Naive thymus-derived CD4-positive, alpha-beta T cell (primary cell): ENCODE measurements at regions not wholly inside any gene's neighbourhood (a gene's known extent, or its start where the extent isn't known, plus 50 kb on each side); places are given as distances from the start of the nearest gene placed in this dataset.
A peak's percentile ranks its signal among the peaks of the same experiment; 100 is the strongest.
"Not testable (repeated sequence)": the region's sequence is repeated elsewhere in the genome, so short reads cannot be mapped to it uniquely, and the experiment has no call there.

Experiments used
- ATAC-seq: fragments of 150-1000 bp; cut with Tn5 transposase; 2 replicates; pipeline ENCODE4 v1.10.0; 2021; ENCODE audit warnings: mild to moderate bottlenecking, moderate library complexity
- CTCF ChIA-PET: fragments of 350-600 bp; sonication (Branson Sonifier 250); formaldehyde crosslinking; loops from one replicate; lab custom pipeline; 2021; ENCODE audit warnings: antibody characterized with exemption; lab: Charles Lee
- POLR2A ChIA-PET: fragments of 350-600 bp; sonication (Branson Sonifier 250); formaldehyde crosslinking; loops from one replicate; lab custom pipeline; 2021; ENCODE audit warnings: antibody characterized with exemption, inconsistent platforms; lab: Charles Lee
- DNase-seq, 9 donors: peaks; one replicate each; pipeline versions ENCODE4 v3.0.0 to v3.0.0-alpha.2; 2020 to 2022; ENCODE audit warnings: mixed read lengths in 1 of 9
- H3K27ac ChIP-seq: one replicate; pipeline ENCODE4 v1.7.0; 2013; ENCODE audit warnings: mild to moderate bottlenecking, low read depth, low read length, moderate library complexity
- H3K27me3 ChIP-seq, 2 donors: one replicate each; pipeline ENCODE4 v1.7.0; 2013; ENCODE audit warnings: low read length in 2 of 2, mild to moderate bottlenecking in 2 of 2, moderate library complexity in 2 of 2; ENCODE audit not compliant: control insufficient read depth in 2 of 2, insufficient read depth in 2 of 2
- H3K36me3 ChIP-seq, 3 experiments: 1 replicate in 2 of 3; 2 replicates in 1 of 3; pipeline ENCODE4 v1.7.0; 2013; ENCODE audit warnings: low read length in 3 of 3, mild to moderate bottlenecking in 3 of 3, moderate library complexity in 1 of 3; ENCODE audit not compliant: insufficient read depth in 3 of 3, control insufficient read depth in 2 of 3
- H3K4me1 ChIP-seq, 2 donors: one replicate each; pipeline ENCODE4 v1.7.0; 2013; ENCODE audit warnings: low read length in 2 of 2, mild to moderate bottlenecking in 2 of 2, moderate library complexity in 1 of 2; ENCODE audit not compliant: control insufficient read depth in 2 of 2, insufficient read depth in 2 of 2
- H3K4me3 ChIP-seq: 2 replicates; pipeline ENCODE4 v1.7.0; 2013; ENCODE audit warnings: mild to moderate bottlenecking, low read length
- H3K9me3 ChIP-seq, 3 experiments: 1 replicate in 2 of 3; 2 replicates in 1 of 3; pipeline ENCODE4 v1.7.0; 2013; ENCODE audit warnings: low read length in 3 of 3; ENCODE audit not compliant: control insufficient read depth in 2 of 3
- H3K27ac Mint-ChIP-seq, 9 donors: one replicate each; pipeline ENCODE4 v1.8.0; 2020 to 2022; ENCODE audit warnings: mixed read lengths in 9 of 9, mild to moderate bottlenecking in 8 of 9, moderate library complexity in 5 of 9, inconsistent platforms in 2 of 9
- H3K27me3 Mint-ChIP-seq, 5 donors: one replicate each; pipeline ENCODE4 v1.8.0; 2021 to 2022; ENCODE audit warnings: mixed read lengths in 5 of 5, mild to moderate bottlenecking in 1 of 5
- H3K36me3 Mint-ChIP-seq, 5 donors: one replicate each; pipeline ENCODE4 v1.8.0; 2020 to 2022; ENCODE audit warnings: mixed read lengths in 5 of 5, mild to moderate bottlenecking in 3 of 5, inconsistent platforms in 1 of 5
- H3K4me1 Mint-ChIP-seq, 7 donors: one replicate each; pipeline ENCODE4 v1.8.0; 2020 to 2022; ENCODE audit warnings: mixed read lengths in 7 of 7, mild to moderate bottlenecking in 3 of 7, inconsistent platforms in 1 of 7
- H3K4me3 Mint-ChIP-seq, 10 donors: one replicate each; pipeline ENCODE4 v1.8.0; 2020 to 2022; ENCODE audit warnings: mild to moderate bottlenecking in 10 of 10, mixed read lengths in 10 of 10, moderate library complexity in 6 of 10, inconsistent platforms in 2 of 10
- H3K9me3 Mint-ChIP-seq, 11 donors: one replicate each; pipeline ENCODE4 v1.8.0; 2020 to 2022; ENCODE audit warnings: mixed read lengths in 11 of 11, mild to moderate bottlenecking in 4 of 11, inconsistent platforms in 1 of 11, moderate library complexity in 1 of 11
- intact Hi-C, 2 donors: fragments of 100-400 bp; cut with micrococcal nuclease; formaldehyde crosslinking; loops; one replicate each; pipeline ENCODE4 v1.15.1; 2023

GRCh38 chr1:143826162-143826561 lies 145.6 kb downstream of the FAM72C start:
- H3K36me3 ChIP-seq, H3K27me3 ChIP-seq, H3K9me3 Mint-ChIP-seq, intact Hi-C loops, H3K4me3 Mint-ChIP-seq, H3K4me1 Mint-ChIP-seq, H3K27ac ChIP-seq, DNase-seq, POLR2A ChIA-PET, H3K4me3 ChIP-seq, CTCF ChIA-PET, H3K36me3 Mint-ChIP-seq, H3K4me1 ChIP-seq, H3K9me3 ChIP-seq, H3K27me3 Mint-ChIP-seq, H3K27ac Mint-ChIP-seq: not testable (repeated sequence)
- peak; percentile 57 for ATAC-seq

GRCh38 chr1:143824266-143824665 lies 147.5 kb downstream of the FAM72C start:
- H3K27me3 ChIP-seq, H3K4me3 Mint-ChIP-seq, H3K4me1 ChIP-seq, ATAC-seq, H3K4me1 Mint-ChIP-seq, DNase-seq, H3K27ac ChIP-seq, H3K27me3 Mint-ChIP-seq, intact Hi-C loops, H3K4me3 ChIP-seq, H3K27ac Mint-ChIP-seq, H3K9me3 ChIP-seq, POLR2A ChIA-PET, H3K36me3 ChIP-seq, H3K9me3 Mint-ChIP-seq, H3K36me3 Mint-ChIP-seq, CTCF ChIA-PET: not testable (repeated sequence)

GRCh38 chr1:143820058-143820457 lies 151.7 kb downstream of the FAM72C start:
- CTCF ChIA-PET, H3K4me1 ChIP-seq: not testable (repeated sequence)

GRCh38 chr1:143816369-143816768 lies 155.4 kb downstream of the FAM72C start:
- H3K36me3 ChIP-seq, DNase-seq, H3K4me1 Mint-ChIP-seq, H3K27ac ChIP-seq, H3K9me3 ChIP-seq, intact Hi-C loops, H3K4me1 ChIP-seq, ATAC-seq, H3K27ac Mint-ChIP-seq, H3K9me3 Mint-ChIP-seq, CTCF ChIA-PET, H3K27me3 Mint-ChIP-seq, H3K4me3 ChIP-seq, H3K36me3 Mint-ChIP-seq, H3K27me3 ChIP-seq, POLR2A ChIA-PET, H3K4me3 Mint-ChIP-seq: not testable (repeated sequence)

More at GRCh38 chr1:143820058-143820457, 151.7 kb downstream of the FAM72C start:
- H3K4me3 ChIP-seq, H3K36me3 ChIP-seq, H3K36me3 Mint-ChIP-seq, H3K27me3 Mint-ChIP-seq, POLR2A ChIA-PET, H3K4me1 Mint-ChIP-seq, H3K27ac ChIP-seq, intact Hi-C loops, ATAC-seq, H3K4me3 Mint-ChIP-seq, H3K9me3 ChIP-seq, DNase-seq, H3K27me3 ChIP-seq, H3K27ac Mint-ChIP-seq, H3K9me3 Mint-ChIP-seq: not testable (repeated sequence)

GRCh38 chr1:143805374-143805773 lies 166.4 kb downstream of the FAM72C start:
- H3K4me3 ChIP-seq, H3K27me3 Mint-ChIP-seq, H3K27me3 ChIP-seq, ATAC-seq, H3K4me3 Mint-ChIP-seq, H3K9me3 Mint-ChIP-seq, DNase-seq, H3K4me1 Mint-ChIP-seq, H3K36me3 Mint-ChIP-seq, CTCF ChIA-PET, H3K9me3 ChIP-seq, H3K27ac ChIP-seq, POLR2A ChIA-PET, H3K4me1 ChIP-seq, H3K27ac Mint-ChIP-seq, H3K36me3 ChIP-seq, intact Hi-C loops: not testable (repeated sequence)

DNA sequence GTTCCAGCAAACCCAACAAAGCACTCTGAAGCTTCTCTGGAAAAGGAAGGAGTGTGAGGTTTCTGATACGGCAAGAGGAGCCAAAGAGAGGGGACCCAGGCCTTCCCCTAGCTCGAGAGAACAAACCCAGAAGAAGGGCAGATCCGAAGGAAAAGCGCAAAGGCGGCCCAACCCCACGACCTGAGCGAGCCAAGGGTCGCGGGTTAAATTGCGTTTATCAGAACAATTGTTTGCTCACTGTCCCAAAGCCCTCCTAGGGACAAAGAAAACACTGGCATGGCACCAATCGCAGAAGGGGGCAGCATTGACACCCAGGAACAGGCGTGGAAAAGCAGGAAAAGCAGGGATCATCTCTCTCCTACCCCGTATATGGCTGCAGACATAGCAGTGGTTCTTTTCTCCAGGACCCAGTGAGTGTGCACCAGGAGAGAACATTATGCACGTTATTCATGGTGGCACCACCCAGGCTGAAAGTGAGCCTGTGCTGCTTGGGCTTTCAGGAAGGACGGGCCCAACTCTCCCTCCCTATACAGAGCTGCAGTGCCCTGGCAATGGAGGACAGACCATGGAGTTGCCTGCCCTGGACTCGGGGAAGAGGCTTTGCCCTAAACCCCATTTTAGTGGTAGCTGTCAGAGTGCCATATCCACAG lies 167.0 kb downstream of the FAM72C start:
- CTCF ChIA-PET, H3K27me3 ChIP-seq, H3K4me1 Mint-ChIP-seq, H3K36me3 Mint-ChIP-seq, H3K4me3 ChIP-seq, H3K36me3 ChIP-seq, POLR2A ChIA-PET, H3K27ac ChIP-seq, H3K27me3 Mint-ChIP-seq, H3K9me3 Mint-ChIP-seq, ATAC-seq, H3K9me3 ChIP-seq, H3K4me1 ChIP-seq, DNase-seq, H3K27ac Mint-ChIP-seq, intact Hi-C loops: not testable (repeated sequence)
- peak overlapping the region in 1 of 10 donors; percentile 30 for H3K4me3 Mint-ChIP-seq

DNA sequence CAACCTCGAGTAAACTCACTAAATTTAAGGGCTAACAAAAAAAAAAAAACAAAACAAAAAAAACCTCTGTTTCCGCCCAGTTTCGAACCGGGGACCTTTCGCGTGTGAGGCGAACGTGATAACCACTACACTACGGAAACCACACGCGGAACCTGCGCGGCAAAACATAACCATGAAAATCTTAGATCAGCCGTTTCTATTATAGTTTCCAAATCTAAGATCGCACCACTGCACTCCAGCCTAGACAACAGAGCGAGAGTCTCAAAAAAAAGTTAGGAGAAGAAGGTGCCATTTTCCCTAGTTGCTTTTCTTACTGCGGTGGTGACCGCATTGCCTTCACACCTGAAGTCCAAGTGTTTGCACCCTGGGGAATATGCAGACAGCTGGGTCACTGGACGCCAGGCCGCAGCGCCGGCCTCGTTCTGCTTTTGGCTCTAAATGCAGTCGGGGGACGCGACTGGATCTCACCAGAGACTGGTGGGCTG lies 167.8 kb downstream of the FAM72C start:
- not testable (repeated sequence) for H3K27me3 ChIP-seq, H3K9me3 ChIP-seq

More for the DNA sequence above, 167.8 kb downstream of the FAM72C start:
- H3K4me3 Mint-ChIP-seq: peak overlapping the region; percentile 41 to 86 (median 71)
- CTCF ChIA-PET, H3K27me3 Mint-ChIP-seq, H3K4me3 ChIP-seq, POLR2A ChIA-PET, H3K4me1 Mint-ChIP-seq, H3K36me3 ChIP-seq, H3K9me3 Mint-ChIP-seq, H3K4me1 ChIP-seq, H3K27ac ChIP-seq, H3K36me3 Mint-ChIP-seq, intact Hi-C loops: not testable (repeated sequence)
- peak; percentile 78 for ATAC-seq
- H3K27ac Mint-ChIP-seq: peak overlapping the region in 2 of 9 donors; percentile 70 to 76
- peak in 6 of 9 donors; percentile 0 to 44 (median 5) for DNase-seq
